ENCODE measurements at regions not wholly inside any gene's neighbourhood (a gene's known extent, or its start where the extent isn't known, plus 50 kb on each side); places are given as distances from the start of the nearest gene placed in this dataset.

GRCh38 chr1:201633811-201634210 is 94.9 kb downstream of the NAV1 start:
- no peak for TF ChIP-seq CTCF (IDR thresholded peaks at IDR 0.05)
- TF ChIP-seq ZFX (IDR thresholded peaks at IDR 0.05; ENCODE audit: borderline replicate concordance) = no peak

Measured in 22Rv1 (cell line).